ENCODE measurements at regions not wholly inside any gene's neighbourhood (a gene's known extent, or its start where the extent isn't known, plus 50 kb on each side); places are given as distances from the start of the nearest gene placed in this dataset.

DNA sequence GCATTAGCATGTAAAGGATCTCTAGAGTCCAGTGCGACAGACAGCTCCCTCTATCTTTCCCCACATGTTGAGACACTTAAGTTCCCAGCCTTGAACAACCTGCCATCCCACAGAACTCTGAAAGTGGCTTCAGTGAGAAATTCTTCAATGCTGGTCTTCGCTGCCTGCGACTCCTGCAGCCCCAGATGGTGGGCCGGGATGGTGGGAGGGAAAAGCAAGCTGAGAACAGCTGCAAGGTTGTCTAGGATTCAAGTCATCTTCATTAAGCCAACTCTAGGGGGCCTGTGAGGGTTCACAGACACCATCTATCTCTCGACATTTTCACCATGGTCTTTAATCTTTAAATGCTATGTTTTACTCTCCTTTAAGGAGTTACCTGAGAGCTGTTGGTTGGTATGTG, 185.5 kb upstream of the C1orf174 start:
- Mint-ChIP-seq H3K27me3 (ENCODE audit: low read depth) (no peaks in the 10 kb centered on the region), H3K4me3 (no peak overlapping the region), H3K9me3 (no peaks in the 10 kb centered on the region), H3K36me3 (ENCODE audit: insufficient read depth) (no peaks in the 10 kb centered on the region), H3K4me1 (ENCODE audit: low read depth) (no peaks in the 10 kb centered on the region)
- DNase-seq: no peak
- no peak for ATAC-seq

DNA sequence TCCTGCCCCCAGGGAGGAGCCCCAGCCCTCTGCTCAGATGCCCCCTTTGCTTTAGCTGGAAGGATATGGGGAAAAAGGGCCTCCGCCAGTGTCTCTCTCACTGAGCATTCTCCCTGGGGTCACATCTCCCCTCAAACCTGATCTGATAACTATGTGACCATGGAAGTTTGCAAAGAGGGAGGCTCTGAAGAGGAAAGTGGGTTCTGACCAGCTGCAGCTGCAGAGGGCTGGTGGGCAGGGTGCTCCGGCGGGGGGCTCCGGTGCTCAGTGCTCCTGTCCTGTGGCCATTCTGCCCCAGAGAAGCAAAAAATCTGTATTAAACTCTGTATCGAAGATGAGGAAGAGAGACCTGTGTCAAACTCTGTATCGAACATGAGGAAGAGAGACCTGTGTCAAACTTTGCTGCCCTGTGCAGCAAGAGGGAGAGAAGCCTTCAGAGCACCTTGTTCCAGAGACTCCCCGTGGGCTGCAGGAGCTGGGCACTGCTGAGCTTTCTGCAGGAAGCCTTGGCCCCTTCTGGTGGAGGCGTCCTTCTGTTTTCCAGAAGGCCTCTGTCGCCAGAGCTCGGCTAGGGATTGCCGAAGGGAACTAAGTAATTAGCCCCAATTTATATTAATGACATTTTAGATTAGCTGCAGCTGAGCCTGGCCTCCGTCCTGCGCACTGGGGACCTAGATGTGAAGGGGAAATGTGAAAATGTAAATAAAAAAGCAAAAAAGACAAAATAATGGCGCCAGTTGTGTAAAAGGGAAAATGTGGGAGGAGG, 186.2 kb upstream of the C1orf174 start:
- Mint-ChIP-seq H3K9me3 (no peaks in the 10 kb centered on the region), H3K4me1 (ENCODE audit: low read depth) (no peaks in the 10 kb centered on the region), H3K4me3 (no peak overlapping the region), H3K36me3 (ENCODE audit: insufficient read depth) (no peaks in the 10 kb centered on the region), H3K27me3 (ENCODE audit: low read depth) (no peaks in the 10 kb centered on the region)
- ATAC-seq (no peak), DNase-seq (no peak)

GRCh38 chr1:4086921-4087320, 186.8 kb upstream of the C1orf174 start:
- no peaks in the 10 kb centered on the region for H3K9me3 Mint-ChIP-seq
- ATAC-seq (no peak), DNase-seq (no peak)
- no peak overlapping the region for H3K4me3 Mint-ChIP-seq
- no peaks in the 10 kb centered on the region for H3K27me3 Mint-ChIP-seq (ENCODE audit: low read depth)
- no peaks in the 10 kb centered on the region for H3K4me1 Mint-ChIP-seq (ENCODE audit: low read depth)
- no peaks in the 10 kb centered on the region for H3K36me3 Mint-ChIP-seq (ENCODE audit: insufficient read depth)

DNA sequence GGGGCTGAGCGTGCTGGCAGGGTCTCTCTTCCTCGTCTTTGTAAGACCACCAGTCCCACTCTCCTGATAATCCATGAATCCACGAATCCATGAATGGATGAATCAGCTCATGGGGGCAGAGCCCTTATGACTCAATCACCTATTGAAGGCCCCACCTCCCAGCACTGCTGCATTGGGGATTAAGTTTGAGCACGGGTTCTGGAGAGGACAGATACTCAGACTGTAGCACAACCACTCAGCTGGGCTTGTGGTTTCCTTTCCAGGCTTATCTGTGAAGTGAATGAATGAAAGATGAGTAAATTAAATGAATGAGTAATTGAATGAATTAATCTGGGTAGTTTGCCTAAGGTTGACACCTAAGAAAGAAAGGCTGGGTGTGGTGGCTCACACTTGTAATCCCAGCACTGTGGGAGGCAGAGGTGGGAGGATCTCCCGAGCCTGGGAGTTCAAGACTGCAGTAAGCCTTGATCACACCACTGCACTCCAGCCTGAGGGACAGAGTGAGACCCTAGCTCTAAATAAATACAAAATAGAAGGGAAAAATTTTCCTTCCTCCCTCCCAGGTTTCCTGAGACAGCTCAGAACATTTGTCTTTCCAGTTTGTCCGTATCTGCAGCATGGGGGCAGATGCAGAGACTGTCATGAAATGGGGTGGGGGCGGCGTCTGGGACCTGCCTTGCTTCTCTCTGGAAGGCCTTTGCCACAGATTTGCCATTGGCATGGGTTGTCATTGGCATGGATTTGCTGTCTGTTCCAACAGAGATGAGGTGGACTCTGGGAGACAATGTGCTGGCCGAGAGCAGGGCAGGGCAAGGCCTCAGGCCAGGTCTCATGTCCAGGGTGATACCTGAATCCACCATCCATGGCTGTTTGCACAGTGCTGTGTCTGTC, 187.7 kb upstream of the C1orf174 start:
- H3K27me3 Mint-ChIP-seq (ENCODE audit: low read depth): no peaks in the 10 kb centered on the region
- H3K4me1 Mint-ChIP-seq (ENCODE audit: low read depth): no peaks in the 10 kb centered on the region
- DNase-seq: no peak
- H3K36me3 Mint-ChIP-seq (ENCODE audit: insufficient read depth): no peaks in the 10 kb centered on the region
- ATAC-seq: peak; percentile 53 to 73
- peaks cover 1% of the 10 kb centered on the region for H3K9me3 Mint-ChIP-seq
- H3K4me3 Mint-ChIP-seq: no peak overlapping the region

- ATAC-seq: no peak
- H3K9me3 Mint-ChIP-seq: peaks cover 9% of the 10 kb centered on the region
- H3K4me3 Mint-ChIP-seq: no peak overlapping the region
- no peaks in the 10 kb centered on the region for H3K36me3 Mint-ChIP-seq (ENCODE audit: insufficient read depth)
- H3K4me1 Mint-ChIP-seq (ENCODE audit: low read depth): no peaks in the 10 kb centered on the region
- H3K27me3 Mint-ChIP-seq (ENCODE audit: low read depth): no peaks in the 10 kb centered on the region
- no peak for DNase-seq
These were observed 188.6 kb upstream of the C1orf174 start for GRCh38 chr1:4088676-4089075.

- no peak for ATAC-seq
- no peaks in the 10 kb centered on the region for H3K27me3 Mint-ChIP-seq (ENCODE audit: low read depth)
- no peak for DNase-seq
- no peaks in the 10 kb centered on the region for H3K36me3 Mint-ChIP-seq (ENCODE audit: insufficient read depth)
- H3K9me3 Mint-ChIP-seq: peaks cover 9% of the 10 kb centered on the region
- H3K4me1 Mint-ChIP-seq (ENCODE audit: low read depth): no peaks in the 10 kb centered on the region
- H3K4me3 Mint-ChIP-seq: no peak overlapping the region
These were observed 189.5 kb upstream of the C1orf174 start for GRCh38 chr1:4089421-4090175.

DNA sequence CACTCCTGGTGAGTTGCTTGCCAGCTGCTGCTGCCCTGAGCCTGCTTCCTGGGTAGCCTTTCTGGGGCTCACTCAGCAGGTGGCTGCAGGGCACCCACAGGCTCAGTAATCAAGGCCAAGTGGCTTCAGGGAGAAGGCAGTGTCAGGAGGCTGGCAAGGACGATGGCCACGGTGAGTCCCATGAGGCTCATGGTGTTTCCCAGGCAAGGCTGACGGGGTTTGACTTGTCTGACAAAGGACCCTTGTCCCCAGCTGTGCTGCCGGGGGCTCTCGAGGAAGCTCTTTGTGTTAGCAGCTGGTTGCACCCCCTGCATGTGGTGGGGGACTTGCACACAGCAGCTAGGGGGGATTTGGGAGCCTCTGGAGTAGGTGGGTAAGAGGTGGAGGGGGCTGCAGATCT, 190.5 kb upstream of the C1orf174 start:
- H3K9me3 Mint-ChIP-seq: peaks cover 9% of the 10 kb centered on the region
- DNase-seq (no peak), ATAC-seq (no peak)
- no peaks in the 10 kb centered on the region for H3K27me3 Mint-ChIP-seq (ENCODE audit: low read depth)
- H3K4me3 Mint-ChIP-seq: no peak overlapping the region
- no peaks in the 10 kb centered on the region for H3K36me3 Mint-ChIP-seq (ENCODE audit: insufficient read depth)
- H3K4me1 Mint-ChIP-seq (ENCODE audit: low read depth): no peaks in the 10 kb centered on the region

DNA sequence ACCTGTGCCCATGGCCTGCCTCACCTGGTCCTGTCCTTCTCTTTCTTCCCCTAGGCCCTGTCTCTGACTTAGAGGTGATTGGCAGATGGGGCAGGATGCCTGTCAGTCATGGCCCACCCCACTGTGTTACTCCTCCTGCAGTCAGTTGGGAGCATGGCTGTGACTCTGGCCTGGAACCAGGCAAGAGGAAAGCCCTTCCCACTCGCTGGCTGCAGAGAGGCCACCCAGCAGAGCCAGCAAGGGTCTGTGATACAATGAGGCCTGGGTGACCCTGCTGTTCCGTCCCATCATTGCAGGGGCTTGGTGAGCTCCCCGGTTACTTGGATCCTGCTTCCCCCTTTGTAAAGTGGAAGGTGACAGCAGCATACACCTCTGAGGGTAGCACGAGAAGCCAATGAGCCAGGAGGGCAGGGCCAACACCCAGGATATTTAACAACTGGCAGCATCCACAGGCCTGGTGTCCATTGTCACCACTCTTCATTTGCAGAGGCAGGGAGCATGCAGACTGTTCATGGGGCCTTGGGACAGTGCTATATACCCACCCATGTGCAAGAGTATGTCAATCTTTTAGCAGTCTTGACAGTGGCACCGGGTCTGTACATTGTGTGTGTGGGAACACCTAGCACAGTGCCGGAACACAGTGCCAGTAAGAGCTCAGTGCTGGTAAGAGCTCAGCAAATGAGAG, 191.0 kb upstream of the C1orf174 start:
- Mint-ChIP-seq H3K36me3 (ENCODE audit: insufficient read depth) (no peaks in the 10 kb centered on the region), H3K4me1 (ENCODE audit: low read depth) (no peaks in the 10 kb centered on the region), H3K9me3 (peaks cover 9% of the 10 kb centered on the region), H3K4me3 (no peak overlapping the region), H3K27me3 (ENCODE audit: low read depth) (no peaks in the 10 kb centered on the region)
- no peak for ATAC-seq
- no peak for DNase-seq

- Mint-ChIP-seq H3K9me3 (peaks cover 16% of the 10 kb centered on the region), H3K4me1 (ENCODE audit: low read depth) (no peaks in the 10 kb centered on the region), H3K4me3 (no peak overlapping the region), H3K36me3 (ENCODE audit: insufficient read depth) (no peaks in the 10 kb centered on the region), H3K27me3 (ENCODE audit: low read depth) (no peaks in the 10 kb centered on the region)
- no peak for DNase-seq
- ATAC-seq: no peak
These were observed 191.9 kb upstream of the C1orf174 start for GRCh38 chr1:4091996-4092395.

DNA sequence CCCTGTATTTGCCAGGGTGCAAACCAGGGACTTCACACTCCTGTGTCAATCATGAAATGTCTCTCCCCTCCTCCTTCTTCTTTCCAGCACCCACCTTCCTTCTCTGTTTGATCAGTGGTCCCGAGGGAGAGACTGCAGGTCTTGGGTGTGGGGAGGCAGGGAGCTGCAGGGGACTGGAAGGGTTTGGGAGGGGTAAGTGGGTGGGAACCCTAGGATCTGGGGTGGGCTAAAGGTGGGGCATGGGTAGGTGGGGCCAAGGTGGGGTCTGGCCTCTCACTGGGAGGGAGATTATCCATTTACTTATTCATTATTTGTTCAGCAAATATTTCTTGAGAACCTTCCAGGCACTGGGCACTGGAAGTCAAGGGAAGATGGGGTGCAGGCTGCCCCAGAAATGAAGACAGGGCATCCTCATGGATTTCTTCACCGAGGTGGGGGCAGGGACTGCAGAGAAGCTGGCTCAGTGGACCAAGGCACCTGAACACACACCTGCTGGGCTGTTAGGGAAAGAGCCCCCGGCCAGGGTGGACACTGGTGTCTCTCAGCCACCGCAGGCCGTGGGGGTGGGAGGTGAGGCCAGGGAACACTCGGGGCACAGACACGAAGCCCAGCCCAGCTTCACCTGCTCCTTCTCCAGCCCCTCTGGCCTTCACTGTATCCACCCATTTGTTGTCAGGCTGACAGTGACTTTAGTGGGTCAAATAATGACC, 193.9 kb upstream of the C1orf174 start:
- Mint-ChIP-seq H3K27me3 (ENCODE audit: low read depth) (no peaks in the 10 kb centered on the region), H3K4me1 (ENCODE audit: low read depth) (no peaks in the 10 kb centered on the region), H3K36me3 (ENCODE audit: insufficient read depth) (no peaks in the 10 kb centered on the region), H3K4me3 (no peak overlapping the region), H3K9me3 (peaks cover 16% of the 10 kb centered on the region)
- ATAC-seq (no peak), DNase-seq (no peak)

GRCh38 chr1:4095433-4095971, 195.4 kb upstream of the C1orf174 start:
- no peaks in the 10 kb centered on the region for H3K27me3 Mint-ChIP-seq (ENCODE audit: low read depth)
- no peak for DNase-seq
- H3K36me3 Mint-ChIP-seq (ENCODE audit: insufficient read depth): no peaks in the 10 kb centered on the region
- no peaks in the 10 kb centered on the region for H3K4me1 Mint-ChIP-seq (ENCODE audit: low read depth)
- ATAC-seq: no peak
- peaks cover 16% of the 10 kb centered on the region for H3K9me3 Mint-ChIP-seq
- no peak overlapping the region for H3K4me3 Mint-ChIP-seq

DNA sequence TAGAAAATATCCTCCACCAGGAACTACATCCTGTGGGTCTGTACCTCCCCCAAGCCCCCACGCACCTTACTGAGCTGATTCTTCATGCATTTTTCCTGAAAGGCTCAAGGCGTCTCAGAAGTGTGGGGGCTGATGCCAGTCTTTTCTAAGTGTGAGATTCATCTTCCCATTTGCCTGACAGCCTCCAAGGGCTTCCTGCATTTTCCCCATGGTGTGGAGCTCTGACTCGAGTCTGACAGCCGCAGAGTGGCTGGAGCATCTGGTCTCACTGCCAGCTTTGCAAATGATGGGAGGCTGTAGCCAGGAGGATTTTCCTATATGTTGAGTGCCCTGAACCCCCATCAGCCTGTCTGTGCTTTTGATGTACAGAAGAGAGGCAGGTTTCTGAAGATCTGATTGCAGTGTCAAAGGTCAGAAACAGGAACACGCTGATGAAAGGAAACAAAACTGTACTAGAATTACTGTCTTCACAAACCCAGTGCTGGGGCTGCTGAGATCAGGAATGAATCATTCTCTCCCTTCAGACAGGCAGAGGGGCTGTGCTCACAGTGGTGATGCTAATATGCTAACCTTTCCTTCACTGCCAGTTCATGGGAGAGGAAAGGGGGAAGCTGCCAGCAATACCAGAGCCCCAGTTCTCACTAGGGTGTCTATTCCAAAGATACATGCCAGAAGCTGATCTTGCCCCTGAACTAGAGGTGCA, 201.5 kb upstream of the C1orf174 start:
- peaks cover 4% of the 10 kb centered on the region for H3K27me3 Mint-ChIP-seq (ENCODE audit: low read depth)
- no peak overlapping the region for H3K4me3 Mint-ChIP-seq
- ATAC-seq (no peak), DNase-seq (no peak)
- no peaks in the 10 kb centered on the region for H3K4me1 Mint-ChIP-seq (ENCODE audit: low read depth)
- H3K9me3 Mint-ChIP-seq: peaks cover 3% of the 10 kb centered on the region
- no peaks in the 10 kb centered on the region for H3K36me3 Mint-ChIP-seq (ENCODE audit: insufficient read depth)

- no peak overlapping the region for H3K4me3 Mint-ChIP-seq
- no peaks in the 10 kb centered on the region for H3K9me3 Mint-ChIP-seq
- H3K4me1 Mint-ChIP-seq (ENCODE audit: low read depth): no peaks in the 10 kb centered on the region
- ATAC-seq (no peak), DNase-seq (no peak)
- H3K27me3 Mint-ChIP-seq (ENCODE audit: low read depth): peaks cover 8% of the 10 kb centered on the region
- H3K36me3 Mint-ChIP-seq (ENCODE audit: insufficient read depth): no peaks in the 10 kb centered on the region
These were observed 205.3 kb upstream of the C1orf174 start for GRCh38 chr1:4105300-4105880.
